Fibroblast of pulmonary artery (primary cell): ENCODE measurements at regions not wholly inside any gene's neighbourhood (a gene's known extent, or its start where the extent isn't known, plus 50 kb on each side); places are given as distances from the start of the nearest gene placed in this dataset.

ENCODE experiments used
- DNase-seq: peaks from one replicate; pipeline ENCODE4 v3.0.0-alpha.2; 2010; ENCODE audit warnings: low read depth
- H3K4me3 ChIP-seq: replicated peaks from 2 replicates; pipeline ENCODE4 v1.5.1; 2011; ENCODE audit warnings: low read depth, mild to moderate bottlenecking, control low read depth, low read length, moderate library complexity
- CTCF ChIP-seq: IDR thresholded peaks from 2 replicates; pipeline ENCODE4 v1.5.1; 2011; ENCODE audit warnings: mild to moderate bottlenecking, control low read depth, low read length, inconsistent platforms; ENCODE audit errors: missing control alignments

GRCh38 chr22:26842103-26842502 lies 184.7 kb downstream of the MIAT start:
- no peak for DNase-seq
- TF ChIP-seq CTCF: no peak
- no peak overlapping the region for H3K4me3 ChIP-seq

GRCh38 chr22:26845021-26845743 lies 187.8 kb downstream of the MIAT start:
- peak; percentile 11 for DNase-seq
- TF ChIP-seq CTCF: no peak
- no peak overlapping the region for H3K4me3 ChIP-seq

GRCh38 chr22:26846076-26846475 lies 188.7 kb downstream of the MIAT start:
- TF ChIP-seq CTCF: no peak
- no peak for DNase-seq
- H3K4me3 ChIP-seq: no peak overlapping the region

- H3K4me3 ChIP-seq: no peak overlapping the region
- no peak for TF ChIP-seq CTCF
- DNase-seq: no peak
These were observed 189.3 kb downstream of the MIAT start for GRCh38 chr22:26846645-26847044.

- no peak overlapping the region for H3K4me3 ChIP-seq
- no peak for DNase-seq
- no peak for TF ChIP-seq CTCF
These were observed 189.7 kb downstream of the MIAT start for GRCh38 chr22:26847046-26847445.

GRCh38 chr22:26847816-26848215 lies 190.4 kb downstream of the MIAT start:
- no peak for TF ChIP-seq CTCF
- H3K4me3 ChIP-seq: no peak overlapping the region
- DNase-seq: no peak
